Thyroid gland (tissue), 4 donors: ENCODE measurements at regions not wholly inside any gene's neighbourhood (a gene's known extent, or its start where the extent isn't known, plus 50 kb on each side); places are given as distances from the start of the nearest gene placed in this dataset.

ENCODE experiments used
- POLR2A ChIP-seq, 2 donors: fragments of 450-650 bp; IDR thresholded peaks; one replicate each; pipeline ENCODE4 v1.6.1; 2017; ENCODE audit warnings: antibody characterized with exemption in 2 of 2, mild to moderate bottlenecking in 2 of 2, moderate library complexity in 1 of 2
- TF ChIP-seq, protein P1 (sequence below), 6 experiments: fragments of 200-600 bp in 3 of 6; fragments of 450-650 bp in 3 of 6; sonication (generic) in 3 of 6; IDR thresholded peaks; one replicate each; pipeline ENCODE4 v1.5.1; 2016 to 2019; ENCODE audit warnings: antibody characterized with exemption in 6 of 6, mild to moderate bottlenecking in 2 of 6, inconsistent platforms in 1 of 6, moderate library complexity in 1 of 6

DNA sequence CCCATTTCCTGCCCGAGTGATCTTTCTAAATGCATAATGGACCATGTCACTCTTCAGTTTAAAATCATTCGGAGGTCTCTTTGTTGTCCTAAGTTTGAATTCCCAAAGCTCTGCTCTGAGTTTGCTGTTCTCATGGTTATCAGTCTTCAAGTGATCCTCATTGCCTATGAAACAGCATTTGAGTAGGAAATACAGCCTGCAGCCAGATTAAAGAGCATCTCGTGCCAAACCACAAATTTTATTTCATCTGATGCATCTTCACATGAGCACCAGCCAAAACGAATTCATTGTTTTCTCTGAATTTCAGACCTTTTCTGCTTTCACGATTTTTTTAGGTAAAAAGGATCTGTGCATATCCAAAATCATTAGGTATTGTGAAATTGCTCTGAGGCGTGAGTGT is 299.6 kb downstream of the TDRD3 start:
- TF ChIP-seq, protein P1, sequence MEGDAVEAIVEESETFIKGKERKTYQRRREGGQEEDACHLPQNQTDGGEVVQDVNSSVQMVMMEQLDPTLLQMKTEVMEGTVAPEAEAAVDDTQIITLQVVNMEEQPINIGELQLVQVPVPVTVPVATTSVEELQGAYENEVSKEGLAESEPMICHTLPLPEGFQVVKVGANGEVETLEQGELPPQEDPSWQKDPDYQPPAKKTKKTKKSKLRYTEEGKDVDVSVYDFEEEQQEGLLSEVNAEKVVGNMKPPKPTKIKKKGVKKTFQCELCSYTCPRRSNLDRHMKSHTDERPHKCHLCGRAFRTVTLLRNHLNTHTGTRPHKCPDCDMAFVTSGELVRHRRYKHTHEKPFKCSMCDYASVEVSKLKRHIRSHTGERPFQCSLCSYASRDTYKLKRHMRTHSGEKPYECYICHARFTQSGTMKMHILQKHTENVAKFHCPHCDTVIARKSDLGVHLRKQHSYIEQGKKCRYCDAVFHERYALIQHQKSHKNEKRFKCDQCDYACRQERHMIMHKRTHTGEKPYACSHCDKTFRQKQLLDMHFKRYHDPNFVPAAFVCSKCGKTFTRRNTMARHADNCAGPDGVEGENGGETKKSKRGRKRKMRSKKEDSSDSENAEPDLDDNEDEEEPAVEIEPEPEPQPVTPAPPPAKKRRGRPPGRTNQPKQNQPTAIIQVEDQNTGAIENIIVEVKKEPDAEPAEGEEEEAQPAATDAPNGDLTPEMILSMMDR (IDR thresholded peaks at IDR 0.05), result no peak
- no peak for TF ChIP-seq POLR2A (IDR thresholded peaks at IDR 0.05)
